ENCODE measurements at regions not wholly inside any gene's neighbourhood (a gene's known extent, or its start where the extent isn't known, plus 50 kb on each side); places are given as distances from the start of the nearest gene placed in this dataset.

DNA sequence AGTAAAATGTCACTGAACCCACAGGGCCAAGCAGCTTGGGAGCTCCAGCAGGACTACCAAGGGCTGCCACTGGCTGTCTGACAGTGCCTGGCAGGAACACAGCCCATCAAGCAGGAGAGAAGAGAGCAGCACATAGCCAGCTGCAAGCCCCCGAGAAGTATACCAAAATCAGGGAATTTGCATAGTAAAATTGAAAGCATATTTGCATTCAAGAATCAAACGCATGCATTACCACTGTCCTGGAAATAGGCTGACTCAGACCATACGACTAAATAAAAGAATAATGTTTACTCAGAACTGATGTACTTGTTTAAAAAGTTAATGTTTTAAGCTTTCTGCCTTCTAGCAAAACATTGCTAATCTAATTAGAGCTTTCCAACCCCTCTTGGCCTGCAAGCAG is 298.1 kb downstream of the TFAP2B start:
- TF ChIP-seq, protein P1, sequence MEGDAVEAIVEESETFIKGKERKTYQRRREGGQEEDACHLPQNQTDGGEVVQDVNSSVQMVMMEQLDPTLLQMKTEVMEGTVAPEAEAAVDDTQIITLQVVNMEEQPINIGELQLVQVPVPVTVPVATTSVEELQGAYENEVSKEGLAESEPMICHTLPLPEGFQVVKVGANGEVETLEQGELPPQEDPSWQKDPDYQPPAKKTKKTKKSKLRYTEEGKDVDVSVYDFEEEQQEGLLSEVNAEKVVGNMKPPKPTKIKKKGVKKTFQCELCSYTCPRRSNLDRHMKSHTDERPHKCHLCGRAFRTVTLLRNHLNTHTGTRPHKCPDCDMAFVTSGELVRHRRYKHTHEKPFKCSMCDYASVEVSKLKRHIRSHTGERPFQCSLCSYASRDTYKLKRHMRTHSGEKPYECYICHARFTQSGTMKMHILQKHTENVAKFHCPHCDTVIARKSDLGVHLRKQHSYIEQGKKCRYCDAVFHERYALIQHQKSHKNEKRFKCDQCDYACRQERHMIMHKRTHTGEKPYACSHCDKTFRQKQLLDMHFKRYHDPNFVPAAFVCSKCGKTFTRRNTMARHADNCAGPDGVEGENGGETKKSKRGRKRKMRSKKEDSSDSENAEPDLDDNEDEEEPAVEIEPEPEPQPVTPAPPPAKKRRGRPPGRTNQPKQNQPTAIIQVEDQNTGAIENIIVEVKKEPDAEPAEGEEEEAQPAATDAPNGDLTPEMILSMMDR (IDR thresholded peaks at IDR 0.05), result no peak
- no peak for TF ChIP-seq EZH2 (IDR thresholded peaks at IDR 0.05; ENCODE audit: borderline replicate concordance, insufficient read depth, low read depth, low read length, poor library complexity, severe bottlenecking)

All from B cell (primary cell).